Calu3 (cell line): ENCODE measurements at regions not wholly inside any gene's neighbourhood (a gene's known extent, or its start where the extent isn't known, plus 50 kb on each side); places are given as distances from the start of the nearest gene placed in this dataset.

Source experiments
- BruUV-seq: library from RNA; stranded (reverse); fragments of 400-500 nt; replicated peaks from 2 replicates; lab custom pipeline; 2021; lab: Mats Ljungman, UMichigan
- CTCF ChIA-PET: fragments of 300-600 bp; sonication (Branson Sonifier 250); formaldehyde crosslinking; loops from one replicate; lab custom pipeline; 2022; ENCODE audit warnings: antibody characterized with exemption; lab: Charles Lee
- DNase-seq: peaks from one replicate; pipeline ENCODE4 v3.0.0; 2022
- H3K27ac Mint-ChIP-seq: one replicate; pipeline ENCODE4 v1.8.0; 2022; ENCODE audit warnings: mixed read lengths; ENCODE audit not compliant: unreplicated experiment
- H3K27me3 Mint-ChIP-seq: one replicate; pipeline ENCODE4 v1.8.0; 2022; ENCODE audit warnings: mixed read lengths; ENCODE audit not compliant: unreplicated experiment
- H3K36me3 Mint-ChIP-seq: one replicate; pipeline ENCODE4 v1.8.0; 2022; ENCODE audit warnings: mild to moderate bottlenecking, moderate library complexity, mixed read lengths; ENCODE audit not compliant: insufficient read depth, unreplicated experiment
- H3K4me1 Mint-ChIP-seq: one replicate; pipeline ENCODE4 v1.8.0; 2022; ENCODE audit warnings: mild to moderate bottlenecking, low read depth, mixed read lengths; ENCODE audit not compliant: unreplicated experiment
- H3K4me3 Mint-ChIP-seq: one replicate; pipeline ENCODE4 v1.8.0; 2022; ENCODE audit warnings: mild to moderate bottlenecking, low read depth, moderate library complexity, mixed read lengths; ENCODE audit not compliant: unreplicated experiment
- H3K9me3 Mint-ChIP-seq: one replicate; pipeline ENCODE4 v1.8.0; 2022; ENCODE audit warnings: low read depth, mixed read lengths; ENCODE audit not compliant: unreplicated experiment
- CTCF ChIP-seq: fragments of 200-600 bp; IDR thresholded peaks from one replicate; pipeline ENCODE4 v1.8.0; 2022; ENCODE audit warnings: antibody characterized with exemption; ENCODE audit not compliant: unreplicated experiment
- intact Hi-C: fragments of 100-400 bp; cut with micrococcal nuclease; formaldehyde crosslinking; loops from one replicate; pipeline ENCODE4 v1.10.0; 2022; ENCODE audit not compliant: unreplicated experiment

- intact Hi-C loops: no loop called here
- TF ChIP-seq CTCF: no peak
- Mint-ChIP-seq H3K4me1 (no peaks in the 10 kb centered on the region), H3K4me3 (no peak overlapping the region), H3K9me3 (peaks cover 14% of the 10 kb centered on the region), H3K36me3 (no peaks in the 10 kb centered on the region), H3K27ac (no peak overlapping the region), H3K27me3 (no peaks in the 10 kb centered on the region)
- BruUV-seq: no TSS peak
- no peak for DNase-seq
- CTCF ChIA-PET: no interaction called here
These were observed 811.3 kb downstream of the DHX35 start for GRCh38 chr20:39773380-39774000.

GRCh38 chr20:39767352-39767751 lies 805.2 kb downstream of the DHX35 start:
- CTCF ChIA-PET: no interaction called here
- H3K9me3 Mint-ChIP-seq: peaks cover 28% of the 10 kb centered on the region

GRCh38 chr20:39766333-39766732 lies 804.2 kb downstream of the DHX35 start:
- intact Hi-C loops: no loop called here
- DNase-seq: no peak
- no TSS peak for BruUV-seq
- Mint-ChIP-seq H3K4me1 (no peaks in the 10 kb centered on the region), H3K9me3 (peaks cover 24% of the 10 kb centered on the region), H3K27me3 (no peaks in the 10 kb centered on the region), H3K27ac (no peak overlapping the region), H3K36me3 (no peaks in the 10 kb centered on the region), H3K4me3 (no peak overlapping the region)
- CTCF ChIA-PET: no interaction called here
- TF ChIP-seq CTCF: no peak

More at GRCh38 chr20:39767352-39767751, 805.2 kb downstream of the DHX35 start:
- no peaks in the 10 kb centered on the region for H3K4me1 Mint-ChIP-seq
- H3K27me3 Mint-ChIP-seq: no peaks in the 10 kb centered on the region
- intact Hi-C loops: no loop called here
- H3K36me3 Mint-ChIP-seq: no peaks in the 10 kb centered on the region
- H3K4me3 Mint-ChIP-seq: no peak overlapping the region
- TF ChIP-seq CTCF: no peak
- BruUV-seq: no TSS peak
- H3K27ac Mint-ChIP-seq: no peak overlapping the region
- DNase-seq: no peak

- Mint-ChIP-seq H3K27me3 (no peaks in the 10 kb centered on the region), H3K9me3 (peaks cover 19% of the 10 kb centered on the region), H3K4me3 (no peak overlapping the region), H3K27ac (no peak overlapping the region), H3K4me1 (no peaks in the 10 kb centered on the region), H3K36me3 (no peaks in the 10 kb centered on the region)
- no TSS peak for BruUV-seq
- intact Hi-C loops: no loop called here
- DNase-seq: no peak
- CTCF ChIA-PET: interaction anchor here (0.7 kb wide), 1 partner anchor 32 kb away, joined by 3 read pairs; no protein-coding TSS in a partner anchor
- no peak for TF ChIP-seq CTCF
These were observed 800.6 kb downstream of the DHX35 start for GRCh38 chr20:39762716-39763115.
